ENCODE measurements at regions not wholly inside any gene's neighbourhood (a gene's known extent, or its start where the extent isn't known, plus 50 kb on each side); places are given as distances from the start of the nearest gene placed in this dataset.
A peak's percentile ranks its signal among the peaks of the same experiment; 100 is the strongest.

- H3K9me3 ChIP-seq: no peaks in the 10 kb centered on the region
- no peak for DNase-seq
- H3K4me3 ChIP-seq: no peak overlapping the region
- no peak for ATAC-seq (ENCODE audit: low FRiP score in 2 of 2)
- 53 to 58% methylated on average over 3 of the region's 3 CpGs for WGBS, 2 donors
- H3K27ac ChIP-seq: no peak overlapping the region
- H3K36me3 ChIP-seq: no peaks in the 10 kb centered on the region
- no peaks in the 10 kb centered on the region for H3K4me1 ChIP-seq
- no peak for TF ChIP-seq POLR2AphosphoS5 (IDR thresholded peaks at IDR 0.05)
- no peak for TF ChIP-seq CTCF (IDR thresholded peaks at IDR 0.05)
- no peak for TF ChIP-seq POLR2A (IDR thresholded peaks at IDR 0.05)
- TF ChIP-seq EP300 (IDR thresholded peaks at IDR 0.05): no peak
- H3K27me3 ChIP-seq: no peaks in the 10 kb centered on the region
Measured at GRCh38 chr2:156800065-156800653, 364.0 kb downstream of the GPD2 start.

DNA sequence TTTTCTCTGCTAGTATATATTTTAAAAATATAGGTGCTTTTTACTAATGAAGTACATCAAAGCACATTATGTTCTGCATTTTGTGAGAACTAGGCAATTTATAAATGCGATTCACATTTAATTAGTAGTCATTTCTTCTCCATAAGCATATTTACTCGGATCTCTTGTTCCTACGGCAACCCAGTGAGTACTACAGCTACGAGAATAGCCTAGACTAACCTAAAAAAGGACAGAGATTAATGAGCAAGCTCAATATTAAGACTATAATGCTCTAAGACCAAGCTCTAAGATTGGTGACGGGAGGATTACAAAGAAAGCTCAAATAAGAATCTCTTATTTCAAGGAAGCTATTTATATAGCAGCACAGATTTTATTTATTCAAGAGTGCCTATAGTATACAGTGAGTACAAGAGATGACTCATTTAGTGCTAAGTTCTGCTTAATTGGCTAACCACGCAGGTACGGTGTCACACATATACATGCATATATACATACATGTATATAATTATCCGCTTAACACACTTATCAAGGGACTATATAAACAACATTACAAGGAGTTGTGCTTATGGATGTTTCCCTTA, 364.7 kb downstream of the GPD2 start:
- no peak for ATAC-seq (ENCODE audit: low FRiP score in 2 of 2)
- H3K4me1 ChIP-seq: no peaks in the 10 kb centered on the region
- WGBS, 2 donors: 81 to 86% methylated on average over 8 of the region's 8 CpGs
- H3K36me3 ChIP-seq: no peaks in the 10 kb centered on the region
- TF ChIP-seq CTCF (IDR thresholded peaks at IDR 0.05) (no peak), POLR2A (IDR thresholded peaks at IDR 0.05) (no peak), EP300 (IDR thresholded peaks at IDR 0.05) (no peak), POLR2AphosphoS5 (IDR thresholded peaks at IDR 0.05) (no peak)
- no peaks in the 10 kb centered on the region for H3K9me3 ChIP-seq
- H3K4me3 ChIP-seq: no peak overlapping the region
- no peak overlapping the region for H3K27ac ChIP-seq
- H3K27me3 ChIP-seq: no peaks in the 10 kb centered on the region
- no peak for DNase-seq

DNA sequence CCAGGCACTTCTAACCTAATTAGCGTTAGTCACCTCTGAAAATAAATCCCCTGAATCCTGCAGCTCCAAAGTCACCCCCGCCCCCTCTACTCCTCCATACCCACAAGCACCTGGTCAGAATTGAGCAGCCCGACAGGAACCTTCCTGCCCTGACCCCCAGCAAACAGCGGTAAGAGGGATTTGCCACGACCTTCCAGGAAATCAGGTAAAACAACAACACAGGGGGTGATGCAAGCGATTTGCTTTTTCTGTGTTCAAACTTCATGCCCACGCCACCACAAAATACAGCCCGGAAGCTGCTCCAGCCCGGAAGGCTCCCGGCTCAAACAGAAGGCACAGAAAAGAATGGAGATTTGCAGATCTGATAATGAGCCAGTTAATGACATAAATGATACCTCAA, 367.1 kb downstream of the GPD2 start:
- H3K36me3 ChIP-seq: no peaks in the 10 kb centered on the region
- DNase-seq: no peak
- no peak overlapping the region for H3K27ac ChIP-seq
- ATAC-seq (ENCODE audit: low FRiP score in 2 of 2): no peak
- H3K9me3 ChIP-seq: no peaks in the 10 kb centered on the region
- peak overlapping the region in 1 of 4 donors; percentile 17 for H3K4me3 ChIP-seq
- TF ChIP-seq POLR2A (IDR thresholded peaks at IDR 0.05) (no peak), CTCF (IDR thresholded peaks at IDR 0.05) (no peak), POLR2AphosphoS5 (IDR thresholded peaks at IDR 0.05) (no peak), EP300 (IDR thresholded peaks at IDR 0.05) (no peak)
- 48 to 49% methylated on average over 10 of the region's 10 CpGs for WGBS, 2 donors
- no peaks in the 10 kb centered on the region for H3K4me1 ChIP-seq
- H3K27me3 ChIP-seq: no peaks in the 10 kb centered on the region

DNA sequence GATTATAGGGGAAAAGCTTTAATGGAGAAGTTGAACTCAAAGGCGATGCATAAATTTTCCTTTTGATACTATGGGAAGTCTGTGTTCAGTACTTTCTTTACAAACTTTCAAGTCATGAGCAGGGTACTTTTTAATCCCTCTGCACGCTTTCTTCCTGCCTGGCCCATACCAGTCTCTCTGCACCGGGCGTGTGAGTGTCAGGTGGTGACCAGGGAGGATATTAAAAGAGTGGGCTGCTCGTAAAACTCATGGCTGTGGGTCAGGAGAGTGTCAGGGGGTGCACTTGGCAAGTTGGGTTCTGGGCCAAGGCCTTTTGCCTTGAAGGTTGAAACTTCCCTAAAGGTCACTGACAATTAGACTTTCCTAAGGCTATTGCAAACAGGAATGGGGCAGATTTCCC, 367.8 kb downstream of the GPD2 start:
- no peaks in the 10 kb centered on the region for H3K4me1 ChIP-seq
- TF ChIP-seq POLR2AphosphoS5 (IDR thresholded peaks at IDR 0.05): no peak
- no peak for TF ChIP-seq CTCF (IDR thresholded peaks at IDR 0.05)
- TF ChIP-seq POLR2A (IDR thresholded peaks at IDR 0.05): no peak
- TF ChIP-seq EP300 (IDR thresholded peaks at IDR 0.05): no peak
- H3K4me3 ChIP-seq: no peak overlapping the region
- WGBS, 2 donors: 88 to 92% methylated on average over 5 of the region's 5 CpGs
- DNase-seq (no peak), ATAC-seq (ENCODE audit: low FRiP score in 2 of 2) (peak in 1 of 2 donors; percentile 17)
- no peaks in the 10 kb centered on the region for H3K9me3 ChIP-seq
- no peak overlapping the region for H3K27ac ChIP-seq
- no peaks in the 10 kb centered on the region for H3K27me3 ChIP-seq
- H3K36me3 ChIP-seq: no peaks in the 10 kb centered on the region

- Histone ChIP-seq H3K4me1 (no peaks in the 10 kb centered on the region), H3K27me3 (no peaks in the 10 kb centered on the region), H3K9me3 (no peaks in the 10 kb centered on the region), H3K27ac (no peak overlapping the region), H3K36me3 (no peaks in the 10 kb centered on the region), H3K4me3 (no peak overlapping the region)
- DNase-seq: no peak
- ATAC-seq (ENCODE audit: low FRiP score in 2 of 2): no peak
- TF ChIP-seq EP300 (IDR thresholded peaks at IDR 0.05): no peak
- no peak for TF ChIP-seq CTCF (IDR thresholded peaks at IDR 0.05)
- no peak for TF ChIP-seq POLR2A (IDR thresholded peaks at IDR 0.05)
- no peak for TF ChIP-seq POLR2AphosphoS5 (IDR thresholded peaks at IDR 0.05)
- 78 to 87% methylated on average over 2 of the region's 2 CpGs for WGBS, 2 donors
Measured at GRCh38 chr2:156810094-156810493, 373.9 kb downstream of the GPD2 start.
